HG02623 (cell line): ENCODE measurements at regions not wholly inside any gene's neighbourhood (a gene's known extent, or its start where the extent isn't known, plus 50 kb on each side); places are given as distances from the start of the nearest gene placed in this dataset.

ENCODE experiments used
- ATAC-seq: cut with Tn5 transposase; IDR thresholded peaks from one replicate; pipeline ENCODE4 v1.9.1; 2021; ENCODE audit warnings: moderate library complexity; ENCODE audit not compliant: unreplicated experiment

GRCh38 chr10:88059190-88059589 lies 195.8 kb downstream of the PTEN start:
- ATAC-seq = no peak

GRCh38 chr10:88060762-88061161 lies 197.3 kb downstream of the PTEN start:
- ATAC-seq = no peak

- no peak for ATAC-seq
Observed at GRCh38 chr10:88062385-88062784, 199.0 kb downstream of the PTEN start.

- ATAC-seq = no peak
Observed at GRCh38 chr10:88062798-88063472, 199.5 kb downstream of the PTEN start.

GRCh38 chr10:88063861-88064557 lies 200.6 kb downstream of the PTEN start:
- no peak for ATAC-seq

- ATAC-seq = peak; percentile 47
Observed at GRCh38 chr10:88064608-88065382, 201.4 kb downstream of the PTEN start.

- no peak for ATAC-seq
Observed at GRCh38 chr10:88065383-88066049, 202.1 kb downstream of the PTEN start.

- no peak for ATAC-seq
Observed at GRCh38 chr10:88066319-88066718, 202.9 kb downstream of the PTEN start.

GRCh38 chr10:88066876-88067275 lies 203.5 kb downstream of the PTEN start:
- ATAC-seq = no peak

GRCh38 chr10:88067737-88068136 lies 204.3 kb downstream of the PTEN start:
- ATAC-seq = no peak

- ATAC-seq = no peak
Observed at GRCh38 chr10:88069338-88069737, 205.9 kb downstream of the PTEN start.

GRCh38 chr10:88070080-88070880 lies 206.9 kb downstream of the PTEN start:
- ATAC-seq = peak; percentile 42

GRCh38 chr10:88071879-88072278 lies 208.5 kb downstream of the PTEN start:
- no peak for ATAC-seq

- ATAC-seq = no peak
Observed at GRCh38 chr10:88073682-88074081, 210.3 kb downstream of the PTEN start.

- no peak for ATAC-seq
Observed at GRCh38 chr10:88074971-88075370, 211.5 kb downstream of the PTEN start.

- ATAC-seq = no peak
Observed at GRCh38 chr10:88076027-88076880, 212.8 kb downstream of the PTEN start.

- ATAC-seq = no peak
Observed at GRCh38 chr10:88077977-88078376, 214.6 kb downstream of the PTEN start.

GRCh38 chr10:88080213-88080612 lies 216.8 kb downstream of the PTEN start:
- ATAC-seq = no peak

GRCh38 chr10:88081457-88082054 lies 218.1 kb downstream of the PTEN start:
- ATAC-seq = no peak
